Fibroblast of lung (primary cell): ENCODE measurements at regions not wholly inside any gene's neighbourhood (a gene's known extent, or its start where the extent isn't known, plus 50 kb on each side); places are given as distances from the start of the nearest gene placed in this dataset.

Source experiments
- DNase-seq, 2 donors: peaks; one replicate each; pipeline versions ENCODE4 v3.0.0 to v3.0.0-alpha.2; 2010; ENCODE audit warnings: low read depth in 2 of 2
- H2AFZ ChIP-seq: 2 replicates; pipeline ENCODE4 v1.5.1; 2012; ENCODE audit warnings: low read length, control low read depth, inconsistent platforms
- H3K27ac ChIP-seq: 2 replicates; pipeline ENCODE4 v1.5.1; 2011; ENCODE audit warnings: low read length, control low read depth; ENCODE audit not compliant: insufficient read depth
- H3K27me3 ChIP-seq: 2 replicates; pipeline ENCODE4 v1.5.1; 2011; ENCODE audit warnings: mild to moderate bottlenecking, low read length; ENCODE audit not compliant: control insufficient read depth, insufficient read depth
- H3K36me3 ChIP-seq: 2 replicates; pipeline ENCODE4 v1.5.1; 2011; ENCODE audit warnings: low read length; ENCODE audit not compliant: control insufficient read depth, insufficient read depth
- H3K4me1 ChIP-seq: 2 replicates; pipeline ENCODE4 v1.5.1; 2011; ENCODE audit warnings: low read length; ENCODE audit not compliant: control insufficient read depth, insufficient read depth; ENCODE audit errors: extremely low read depth
- H3K4me2 ChIP-seq: 2 replicates; pipeline ENCODE4 v1.5.1; 2011; ENCODE audit warnings: low read length, control low read depth; ENCODE audit not compliant: insufficient read depth; ENCODE audit errors: extremely low read depth
- H3K4me3 ChIP-seq, 4 experiments: fragments of 200-600 bp in 1 of 4; sonication (generic) in 1 of 4; replicated peaks in 1 of 4; 2 replicates each; pipeline ENCODE4 v1.5.1; 2011 to 2016; ENCODE audit warnings: low read length in 4 of 4, low read depth in 3 of 4, mild to moderate bottlenecking in 3 of 4, control low read depth in 2 of 4, inconsistent platforms in 1 of 4, mixed read lengths in 1 of 4; ENCODE audit not compliant: insufficient read depth in 1 of 4; ENCODE audit errors: control extremely low read depth in 1 of 4
- H3K79me2 ChIP-seq: 2 replicates; pipeline ENCODE4 v1.5.1; 2012; ENCODE audit warnings: mild to moderate bottlenecking, low read length, inconsistent platforms; ENCODE audit not compliant: control insufficient read depth, insufficient read depth
- H3K9ac ChIP-seq: 2 replicates; pipeline ENCODE4 v1.5.1; 2011; ENCODE audit warnings: mild to moderate bottlenecking, low read length, control low read depth; ENCODE audit not compliant: insufficient read depth
- H3K9me3 ChIP-seq: 2 replicates; pipeline ENCODE4 v1.5.1; 2012; ENCODE audit warnings: low read depth, low read length; ENCODE audit not compliant: control insufficient read depth, insufficient read depth
- H4K20me1 ChIP-seq: 2 replicates; pipeline ENCODE4 v1.5.1; 2011; ENCODE audit warnings: low read length; ENCODE audit not compliant: control insufficient read depth, insufficient read depth; ENCODE audit errors: extremely low read depth
- CTCF ChIP-seq, 2 donors: IDR thresholded peaks in 1 of 2; conservative IDR thresholded peaks in 1 of 2; 1 replicate in 1 of 2; 2 replicates in 1 of 2; pipeline ENCODE4 v1.5.1; 2011 to 2012; ENCODE audit warnings: low read length in 2 of 2, control low read depth in 1 of 2, inconsistent platforms in 1 of 2, low read depth in 1 of 2, mild to moderate bottlenecking in 1 of 2
- EZH2 ChIP-seq: IDR thresholded peaks from 2 replicates; pipeline ENCODE4 v1.5.1; 2012; ENCODE audit warnings: low read length, control low read depth, mild to moderate bottlenecking; ENCODE audit errors: missing control alignments

DNA sequence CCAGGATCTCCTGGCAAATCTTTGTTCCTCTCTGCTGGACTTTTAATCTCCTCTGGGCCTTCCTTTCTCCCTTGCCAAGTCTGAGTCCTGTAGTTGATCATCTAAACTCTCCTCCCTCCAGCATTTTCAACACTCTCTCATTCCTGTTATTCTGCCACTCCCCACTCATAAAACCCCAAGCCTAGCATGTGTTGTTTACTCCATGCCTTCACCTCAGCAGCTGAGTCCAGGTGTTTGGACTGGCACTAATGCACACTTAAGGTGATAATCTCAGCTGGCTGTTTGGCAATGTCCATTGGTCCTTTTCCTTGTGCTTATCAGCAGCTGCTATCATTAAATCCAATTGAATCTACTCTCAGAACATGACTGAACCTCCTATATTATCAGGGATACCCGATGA lies 876.8 kb upstream of the TENM4 start:
- DNase-seq = no peak
- H3K27me3 ChIP-seq = no peaks in the 10 kb centered on the region
- H3K4me1 ChIP-seq = no peaks in the 10 kb centered on the region
- H2AFZ ChIP-seq = no peak overlapping the region
- TF ChIP-seq EZH2 (no peak), CTCF (conservative IDR thresholded peaks at IDR 0.05 in 1 of 2, IDR thresholded peaks at IDR 0.05 in 1 of 2; ENCODE audit: low read depth in 1 of 2, low read length in 2 of 2) (no peak)
- H3K27ac ChIP-seq = no peak overlapping the region
- no peak overlapping the region for H3K9ac ChIP-seq
- H3K79me2 ChIP-seq = no peaks in the 10 kb centered on the region
- H3K4me2 ChIP-seq = no peak overlapping the region
- H3K9me3 ChIP-seq = no peaks in the 10 kb centered on the region
- H4K20me1 ChIP-seq = no peaks in the 10 kb centered on the region
- no peaks in the 10 kb centered on the region for H3K36me3 ChIP-seq
- no peak overlapping the region for H3K4me3 ChIP-seq

GRCh38 chr11:80315200-80315599 lies 874.4 kb upstream of the TENM4 start:
- Histone ChIP-seq H3K27ac (no peak overlapping the region), H2AFZ (no peak overlapping the region), H3K27me3 (no peaks in the 10 kb centered on the region), H3K4me2 (no peak overlapping the region), H3K9me3 (no peaks in the 10 kb centered on the region), H4K20me1 (no peaks in the 10 kb centered on the region), H3K4me3 (no peak overlapping the region), H3K79me2 (no peaks in the 10 kb centered on the region), H3K36me3 (no peaks in the 10 kb centered on the region), H3K4me1 (no peaks in the 10 kb centered on the region), H3K9ac (no peak overlapping the region)
- no peak for DNase-seq
- no peak for TF ChIP-seq CTCF (conservative IDR thresholded peaks at IDR 0.05 in 1 of 2, IDR thresholded peaks at IDR 0.05 in 1 of 2; ENCODE audit: low read depth in 1 of 2, low read length in 2 of 2)
- TF ChIP-seq EZH2 = no peak

GRCh38 chr11:80309301-80309700 lies 868.5 kb upstream of the TENM4 start:
- DNase-seq = peak in 1 of 2 donors; percentile 17
- no peak overlapping the region for H2AFZ ChIP-seq
- no peaks in the 10 kb centered on the region for H3K9me3 ChIP-seq
- no peaks in the 10 kb centered on the region for H3K27me3 ChIP-seq
- no peak overlapping the region for H3K9ac ChIP-seq
- H3K4me2 ChIP-seq = no peak overlapping the region
- H3K36me3 ChIP-seq = no peaks in the 10 kb centered on the region
- TF ChIP-seq EZH2 (no peak), CTCF (conservative IDR thresholded peaks at IDR 0.05 in 1 of 2, IDR thresholded peaks at IDR 0.05 in 1 of 2; ENCODE audit: low read depth in 1 of 2, low read length in 2 of 2) (no peak)
- no peaks in the 10 kb centered on the region for H4K20me1 ChIP-seq
- no peak overlapping the region for H3K4me3 ChIP-seq
- H3K27ac ChIP-seq = no peak overlapping the region
- H3K79me2 ChIP-seq = no peaks in the 10 kb centered on the region
- no peaks in the 10 kb centered on the region for H3K4me1 ChIP-seq
